ENCODE measurements at regions not wholly inside any gene's neighbourhood (a gene's known extent, or its start where the extent isn't known, plus 50 kb on each side); places are given as distances from the start of the nearest gene placed in this dataset.

DNA sequence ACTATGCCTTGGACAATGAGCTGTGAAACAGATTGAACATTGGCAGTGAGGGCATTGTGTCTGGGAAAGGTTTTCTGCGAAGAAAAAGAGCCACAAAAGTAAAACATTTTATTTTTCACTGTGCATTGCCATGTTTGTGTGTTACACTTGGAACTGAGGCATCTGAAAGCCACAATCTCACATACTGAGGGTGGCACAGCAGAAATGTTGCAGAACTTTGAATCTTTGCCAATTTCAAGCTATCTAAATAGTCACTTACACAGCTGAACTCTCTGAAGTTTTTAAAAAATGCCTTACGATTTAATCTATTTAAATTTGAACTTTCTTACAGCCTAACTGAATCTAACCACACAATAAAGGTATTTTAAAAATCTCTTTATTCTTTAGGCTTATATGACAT, 154.1 kb upstream of the GRM7 start:
- ATAC-seq: no peak
- no peaks in the 10 kb centered on the region for H3K27me3 Mint-ChIP-seq
- no peak for DNase-seq
- H3K4me1 Mint-ChIP-seq: no peaks in the 10 kb centered on the region
- no peak overlapping the region for H3K27ac Mint-ChIP-seq
- peaks cover 5 to 30% of the 10 kb centered on the region in 2 donors for H3K9me3 Mint-ChIP-seq
- H3K4me3 Mint-ChIP-seq: no peak overlapping the region

DNA sequence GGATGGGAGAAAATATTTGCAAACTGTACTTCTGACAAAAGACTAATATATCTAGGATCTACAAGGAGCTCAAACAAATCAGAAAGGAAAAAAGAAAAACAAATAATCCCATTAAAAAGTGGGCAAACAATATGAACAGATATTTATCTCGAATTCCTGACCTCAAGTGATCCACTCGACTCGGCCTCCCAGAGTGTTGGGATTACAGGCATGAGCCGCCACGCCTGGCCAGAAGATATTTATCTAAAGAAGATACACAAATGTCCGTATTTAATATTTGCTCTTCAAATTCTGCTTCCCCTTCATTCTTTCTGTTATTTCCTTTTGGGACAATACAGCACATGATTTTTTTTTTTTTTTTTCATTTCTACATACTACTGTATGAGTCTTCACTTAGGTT, 151.7 kb upstream of the GRM7 start:
- H3K27ac Mint-ChIP-seq: no peak overlapping the region
- no peak overlapping the region for H3K4me3 Mint-ChIP-seq
- DNase-seq (no peak), ATAC-seq (no peak)
- H3K27me3 Mint-ChIP-seq: no peaks in the 10 kb centered on the region
- H3K4me1 Mint-ChIP-seq: no peaks in the 10 kb centered on the region
- peaks cover 5 to 12% of the 10 kb centered on the region in 2 donors for H3K9me3 Mint-ChIP-seq

DNA sequence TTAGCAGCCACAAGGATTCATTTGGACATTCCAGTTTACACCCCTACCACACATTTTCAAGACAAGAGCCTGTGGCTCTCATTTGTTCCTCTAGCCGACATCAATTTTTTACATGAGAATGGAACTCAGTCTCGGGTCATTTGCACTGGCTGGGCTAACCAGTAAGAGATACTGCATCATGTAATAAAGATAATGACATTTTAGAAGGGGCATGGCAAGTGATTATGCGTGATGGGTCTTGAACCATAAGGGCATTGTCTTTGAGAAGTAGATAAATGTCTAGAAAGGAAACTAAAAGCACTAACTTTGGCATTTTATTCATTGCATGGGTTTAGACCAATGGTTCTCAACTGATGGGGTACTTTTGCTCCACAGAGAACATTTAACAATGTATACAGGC, 146.0 kb upstream of the GRM7 start:
- peaks cover 0 to 6% of the 10 kb centered on the region in 2 donors for H3K9me3 Mint-ChIP-seq
- H3K4me3 Mint-ChIP-seq: no peak overlapping the region
- DNase-seq: no peak
- H3K4me1 Mint-ChIP-seq: no peaks in the 10 kb centered on the region
- no peaks in the 10 kb centered on the region for H3K27me3 Mint-ChIP-seq
- no peak for ATAC-seq
- H3K27ac Mint-ChIP-seq: no peak overlapping the region

DNA sequence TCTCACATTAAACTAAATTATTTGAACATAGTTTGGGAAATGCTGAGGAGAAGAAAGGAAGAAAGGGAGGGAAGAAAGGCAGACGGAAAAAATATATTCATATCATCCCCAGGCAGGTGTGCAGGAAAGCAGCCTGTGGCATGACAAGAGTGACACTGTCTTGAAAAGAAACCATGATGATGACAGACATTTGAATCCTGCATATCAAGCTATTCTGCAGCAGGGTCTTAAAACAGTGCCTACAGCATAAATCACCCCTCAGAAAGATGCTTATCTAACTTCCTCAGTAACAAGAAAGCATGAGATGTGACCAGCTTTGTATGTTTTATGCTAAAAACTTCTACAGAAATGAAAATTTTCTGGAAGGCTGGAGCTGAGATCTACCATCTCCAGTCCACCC, 144.5 kb upstream of the GRM7 start:
- Mint-ChIP-seq H3K9me3 (peaks cover 0 to 6% of the 10 kb centered on the region in 2 donors), H3K4me3 (no peak overlapping the region), H3K27ac (no peak overlapping the region), H3K4me1 (no peaks in the 10 kb centered on the region), H3K27me3 (no peaks in the 10 kb centered on the region)
- DNase-seq (no peak), ATAC-seq (no peak)

DNA sequence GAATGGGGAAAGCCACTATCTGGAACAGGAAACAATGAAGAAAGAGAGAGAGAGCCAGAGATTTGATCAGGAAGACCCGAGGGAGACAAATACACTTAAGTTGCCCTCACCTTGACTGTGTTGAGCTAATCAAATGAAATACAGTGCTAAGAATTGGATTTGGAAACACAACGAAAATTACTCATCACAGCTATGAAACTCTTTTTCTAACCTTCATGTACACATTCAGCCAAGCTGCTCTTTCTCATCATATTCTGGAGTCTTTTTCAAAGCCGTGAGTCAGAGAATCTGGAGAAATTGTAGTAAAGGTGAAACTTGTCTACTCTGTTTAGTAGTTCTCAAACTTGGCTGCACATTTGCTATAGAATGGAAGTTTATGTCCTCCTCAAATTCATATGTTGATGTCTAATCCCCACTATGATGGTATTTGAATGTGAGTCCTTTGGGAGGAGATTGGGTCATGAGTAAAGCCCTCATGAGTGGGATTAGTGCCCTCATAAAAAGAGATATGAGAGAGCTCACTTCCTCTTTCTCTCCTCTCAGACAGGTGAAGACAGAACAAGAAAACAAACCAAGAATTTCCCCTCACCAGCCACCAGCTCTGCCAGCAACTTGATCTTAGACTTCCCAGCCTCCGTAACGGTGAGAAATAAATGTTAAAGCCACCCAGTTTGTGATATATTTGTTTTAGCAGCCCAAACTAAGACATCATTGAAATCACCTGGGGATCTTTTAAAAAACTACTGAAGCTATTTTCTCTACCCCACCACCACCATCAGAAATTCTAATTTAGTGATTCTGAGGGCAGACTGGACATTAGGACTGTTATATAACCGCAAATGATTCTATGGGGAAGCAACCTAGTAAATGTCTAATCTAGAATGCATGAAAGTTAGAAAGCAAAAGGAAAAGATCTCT, 143.6 kb upstream of the GRM7 start:
- Mint-ChIP-seq H3K9me3 (peaks cover 0 to 6% of the 10 kb centered on the region in 2 donors), H3K4me1 (no peaks in the 10 kb centered on the region), H3K27ac (no peak overlapping the region), H3K4me3 (no peak overlapping the region), H3K27me3 (no peaks in the 10 kb centered on the region)
- ATAC-seq (no peak), DNase-seq (no peak)

DNA sequence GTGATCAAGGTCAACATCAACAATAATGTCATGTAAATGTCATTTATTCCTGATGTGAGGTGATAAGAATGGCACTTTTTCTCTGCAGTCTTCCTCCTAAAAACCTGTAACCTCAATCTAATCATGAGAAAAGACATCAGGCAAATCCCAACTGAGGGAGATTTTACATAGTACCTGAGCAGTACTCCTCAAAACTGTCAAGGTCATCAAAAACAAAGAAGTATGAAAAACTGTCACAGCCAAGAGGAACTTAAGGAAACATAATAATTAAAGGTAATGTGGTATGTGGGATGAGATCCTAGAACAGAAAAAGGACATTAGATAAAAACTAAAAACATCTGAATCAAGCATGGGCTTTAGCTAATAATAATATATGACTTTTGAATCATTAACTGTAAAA, 140.9 kb upstream of the GRM7 start:
- ATAC-seq (no peak), DNase-seq (no peak)
- Mint-ChIP-seq H3K4me1 (no peaks in the 10 kb centered on the region), H3K4me3 (no peak overlapping the region), H3K27ac (no peak overlapping the region), H3K27me3 (no peaks in the 10 kb centered on the region), H3K9me3 (peaks cover 0 to 6% of the 10 kb centered on the region in 2 donors)

DNA sequence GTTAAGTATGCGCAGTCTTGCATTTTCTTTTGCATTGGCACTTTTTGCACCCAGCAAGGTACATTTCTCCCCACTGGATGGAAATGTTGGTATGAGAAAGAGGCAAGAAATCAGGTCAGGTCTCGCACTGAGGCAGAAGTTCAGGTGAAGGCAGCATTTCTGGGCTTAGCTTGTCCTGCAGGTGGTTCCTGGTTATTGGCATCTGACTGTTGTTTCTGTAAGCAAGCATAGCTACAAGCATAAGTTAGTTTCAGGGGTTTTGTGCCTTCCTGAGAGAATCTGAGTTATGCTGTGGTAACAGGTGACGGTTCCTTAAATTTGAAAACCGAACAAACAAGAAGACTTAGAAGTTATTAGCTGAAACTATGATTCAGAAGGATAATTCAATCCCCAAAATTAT, 139.4 kb upstream of the GRM7 start:
- Mint-ChIP-seq H3K9me3 (peaks cover 0 to 6% of the 10 kb centered on the region in 2 donors), H3K27ac (no peak overlapping the region), H3K4me3 (no peak overlapping the region), H3K4me1 (no peaks in the 10 kb centered on the region), H3K27me3 (no peaks in the 10 kb centered on the region)
- ATAC-seq (no peak), DNase-seq (no peak)

DNA sequence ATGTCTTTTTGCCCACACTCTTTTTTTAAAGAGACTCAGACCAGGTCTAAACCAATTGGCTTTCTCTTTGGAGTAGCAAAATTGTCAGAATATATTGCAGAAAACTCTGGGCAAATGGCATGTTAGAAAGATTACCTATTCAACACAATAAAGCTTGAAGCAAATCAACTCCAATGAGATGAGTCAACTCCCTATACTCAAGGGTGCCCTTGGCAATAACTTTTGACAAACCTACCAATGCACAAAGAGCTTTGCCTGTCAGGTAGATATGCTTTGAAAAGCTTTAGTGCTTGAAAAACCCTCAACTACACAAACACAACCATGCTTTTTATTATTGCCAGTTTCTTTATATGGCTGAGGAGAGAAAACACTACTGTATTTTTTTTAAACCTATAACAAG, 137.7 kb upstream of the GRM7 start:
- Mint-ChIP-seq H3K27ac (no peak overlapping the region), H3K9me3 (no peaks in the 10 kb centered on the region), H3K4me1 (no peaks in the 10 kb centered on the region), H3K27me3 (no peaks in the 10 kb centered on the region), H3K4me3 (no peak overlapping the region)
- DNase-seq: no peak
- no peak for ATAC-seq

DNA sequence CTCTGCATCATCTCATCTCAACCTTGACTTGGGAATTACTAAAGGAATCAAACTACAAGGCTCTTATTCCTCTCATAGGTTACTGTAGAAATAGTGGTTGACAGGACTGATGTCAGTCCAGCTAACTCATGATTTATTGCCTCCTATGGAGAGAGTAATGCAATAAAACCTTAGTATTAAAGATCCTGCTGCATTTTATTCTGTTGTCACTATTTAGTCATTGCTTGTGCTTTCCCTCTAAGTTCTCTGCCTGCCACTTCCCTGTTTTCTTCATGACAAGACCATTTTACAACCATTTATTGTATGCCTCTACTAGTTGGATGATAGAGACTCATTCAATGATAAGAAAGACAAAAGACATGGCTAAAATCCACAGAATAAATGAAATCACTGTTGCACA, 134.1 kb upstream of the GRM7 start:
- no peak overlapping the region for H3K27ac Mint-ChIP-seq
- H3K27me3 Mint-ChIP-seq: no peaks in the 10 kb centered on the region
- H3K9me3 Mint-ChIP-seq: peaks cover 0 to 11% of the 10 kb centered on the region in 2 donors
- ATAC-seq (no peak), DNase-seq (no peak)
- no peak overlapping the region for H3K4me3 Mint-ChIP-seq
- no peaks in the 10 kb centered on the region for H3K4me1 Mint-ChIP-seq

DNA sequence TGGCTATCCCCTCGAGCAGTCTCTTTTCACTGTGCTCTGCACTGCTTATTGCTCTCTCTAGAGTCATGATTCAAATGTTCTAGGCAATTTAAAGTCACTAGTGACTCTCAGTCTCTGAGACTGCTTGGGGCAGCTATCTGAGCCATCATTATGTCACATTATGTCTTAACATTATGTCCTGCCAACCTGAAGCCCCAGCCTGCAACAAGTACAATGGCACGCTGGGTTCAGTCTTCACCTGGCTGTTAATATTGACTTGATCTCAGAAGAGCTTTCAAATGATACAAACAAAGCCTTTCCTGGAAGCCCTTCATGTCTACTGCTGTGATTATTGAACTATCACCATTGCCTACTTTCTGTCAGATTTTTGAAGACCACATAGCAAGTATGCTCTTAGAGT, 128.1 kb upstream of the GRM7 start:
- H3K27me3 Mint-ChIP-seq: no peaks in the 10 kb centered on the region
- ATAC-seq: no peak
- H3K9me3 Mint-ChIP-seq: peaks cover 0 to 11% of the 10 kb centered on the region in 2 donors
- no peak overlapping the region for H3K27ac Mint-ChIP-seq
- no peaks in the 10 kb centered on the region for H3K4me1 Mint-ChIP-seq
- DNase-seq: no peak
- H3K4me3 Mint-ChIP-seq: no peak overlapping the region

DNA sequence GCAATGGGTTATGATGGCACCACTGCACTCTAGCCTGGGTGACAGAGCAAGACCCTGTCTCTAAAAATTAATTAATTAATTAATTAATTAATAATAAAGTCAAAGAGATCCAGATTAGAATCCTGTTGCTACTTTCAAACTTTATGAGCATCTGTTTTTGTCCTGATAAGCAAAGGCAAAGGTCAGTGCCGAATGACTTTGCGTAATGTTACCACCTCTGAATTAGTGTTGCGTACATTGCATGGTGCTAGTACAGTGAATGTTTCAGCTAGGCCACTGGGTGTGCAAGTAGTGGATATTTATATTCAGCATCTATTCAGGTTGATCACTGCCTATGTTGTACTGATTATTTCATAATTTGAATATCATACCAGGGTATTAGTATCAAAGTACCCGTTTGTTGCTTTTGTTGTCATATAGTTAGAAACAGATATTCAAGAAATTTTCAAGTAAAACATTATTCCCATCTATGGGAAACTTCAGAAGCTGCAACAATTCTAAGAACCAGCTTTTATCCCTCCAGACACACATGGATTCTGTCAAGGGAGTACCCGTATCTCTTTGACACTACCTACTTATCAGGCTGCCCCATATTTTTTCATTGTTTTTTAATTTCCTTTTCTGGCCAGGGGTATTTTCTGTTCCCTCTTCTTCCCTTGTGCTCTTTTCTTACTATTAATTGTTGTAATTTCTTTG, 127.1 kb upstream of the GRM7 start:
- no peaks in the 10 kb centered on the region for H3K27me3 Mint-ChIP-seq
- no peaks in the 10 kb centered on the region for H3K4me1 Mint-ChIP-seq
- peaks cover 0 to 11% of the 10 kb centered on the region in 2 donors for H3K9me3 Mint-ChIP-seq
- no peak overlapping the region for H3K27ac Mint-ChIP-seq
- no peak for DNase-seq
- ATAC-seq: no peak
- no peak overlapping the region for H3K4me3 Mint-ChIP-seq

DNA sequence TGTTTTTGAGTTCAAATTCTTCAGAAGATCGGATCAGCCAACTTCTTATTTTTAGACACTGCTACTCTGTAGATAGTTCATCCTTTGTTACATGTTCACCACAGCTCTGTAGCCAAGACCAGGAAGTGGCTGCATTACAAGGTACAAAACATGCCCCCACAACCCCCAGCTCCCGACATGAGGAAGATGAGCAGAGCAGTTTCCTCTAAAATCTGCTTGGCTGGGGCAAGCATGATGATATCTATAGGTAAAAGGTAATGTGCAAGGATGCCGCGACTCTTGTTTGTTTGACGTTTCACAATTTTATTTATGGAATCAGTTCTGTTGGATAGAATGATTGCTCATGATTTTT, 126.5 kb upstream of the GRM7 start:
- ATAC-seq (no peak), DNase-seq (no peak)
- H3K4me3 Mint-ChIP-seq: no peak overlapping the region
- H3K27ac Mint-ChIP-seq: no peak overlapping the region
- no peaks in the 10 kb centered on the region for H3K4me1 Mint-ChIP-seq
- peaks cover 0 to 13% of the 10 kb centered on the region in 2 donors for H3K9me3 Mint-ChIP-seq
- no peaks in the 10 kb centered on the region for H3K27me3 Mint-ChIP-seq

DNA sequence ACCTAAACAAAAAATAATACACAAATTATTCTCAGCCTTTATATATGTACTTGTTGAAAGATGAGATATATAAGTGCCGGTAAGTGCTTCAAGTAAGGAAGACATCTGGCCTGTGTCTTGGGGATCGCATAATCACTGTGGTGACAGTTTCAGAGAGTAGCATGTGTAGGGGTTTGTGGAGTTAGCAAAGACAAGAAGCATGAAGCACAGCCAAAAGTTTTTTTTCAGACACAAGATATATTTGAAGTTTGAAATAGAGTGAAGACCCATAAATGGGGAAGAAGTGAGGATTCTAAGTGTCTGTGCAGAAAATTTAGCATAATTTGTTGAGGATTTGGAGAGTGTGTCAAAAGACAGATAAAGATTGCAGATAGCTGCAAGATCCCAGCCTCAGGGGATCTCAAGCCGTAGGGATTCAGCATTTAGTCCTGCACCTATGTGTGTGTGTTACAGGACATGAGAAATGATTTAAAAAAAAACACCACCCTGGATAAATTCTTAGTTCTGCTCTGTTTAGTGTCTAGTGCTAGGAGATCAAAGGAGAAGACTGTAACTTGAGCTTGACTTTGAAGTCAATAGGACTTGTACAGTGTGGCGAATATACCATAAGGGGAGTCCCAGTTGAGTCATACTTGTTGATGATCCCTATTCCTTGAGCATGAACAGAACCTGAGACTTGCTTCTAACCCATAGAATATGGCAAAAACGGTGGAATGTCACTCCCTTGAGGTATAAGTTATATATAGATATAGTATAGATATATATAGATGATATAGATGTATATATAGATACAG, 123.9 kb upstream of the GRM7 start:
- H3K4me1 Mint-ChIP-seq: no peaks in the 10 kb centered on the region
- ATAC-seq (no peak), DNase-seq (no peak)
- H3K27ac Mint-ChIP-seq: no peak overlapping the region
- H3K27me3 Mint-ChIP-seq: no peaks in the 10 kb centered on the region
- peaks cover 0 to 5% of the 10 kb centered on the region in 2 donors for H3K9me3 Mint-ChIP-seq
- no peak overlapping the region for H3K4me3 Mint-ChIP-seq

DNA sequence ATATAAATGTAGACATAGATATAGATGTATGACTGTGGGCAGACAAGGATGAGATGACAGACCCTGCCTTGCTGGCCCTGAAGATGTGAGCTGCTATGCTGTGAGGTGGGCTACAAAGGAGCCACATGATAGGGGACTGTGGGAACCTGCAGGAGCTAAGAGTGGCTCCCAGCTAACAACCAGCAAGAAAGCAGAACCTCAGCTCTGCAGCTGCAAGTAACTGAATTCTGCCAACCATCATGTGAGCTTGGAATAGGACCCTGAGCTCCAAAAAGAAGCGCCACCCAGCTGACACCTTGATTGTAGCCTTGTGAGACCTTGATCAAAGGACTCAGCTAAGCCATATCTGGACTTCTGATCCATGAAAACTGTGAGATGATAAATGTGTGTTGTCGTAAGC, 123.3 kb upstream of the GRM7 start:
- Mint-ChIP-seq H3K4me3 (no peak overlapping the region), H3K9me3 (peaks cover 0 to 10% of the 10 kb centered on the region in 2 donors), H3K4me1 (no peaks in the 10 kb centered on the region), H3K27ac (no peak overlapping the region), H3K27me3 (no peaks in the 10 kb centered on the region)
- no peak for ATAC-seq
- no peak for DNase-seq

DNA sequence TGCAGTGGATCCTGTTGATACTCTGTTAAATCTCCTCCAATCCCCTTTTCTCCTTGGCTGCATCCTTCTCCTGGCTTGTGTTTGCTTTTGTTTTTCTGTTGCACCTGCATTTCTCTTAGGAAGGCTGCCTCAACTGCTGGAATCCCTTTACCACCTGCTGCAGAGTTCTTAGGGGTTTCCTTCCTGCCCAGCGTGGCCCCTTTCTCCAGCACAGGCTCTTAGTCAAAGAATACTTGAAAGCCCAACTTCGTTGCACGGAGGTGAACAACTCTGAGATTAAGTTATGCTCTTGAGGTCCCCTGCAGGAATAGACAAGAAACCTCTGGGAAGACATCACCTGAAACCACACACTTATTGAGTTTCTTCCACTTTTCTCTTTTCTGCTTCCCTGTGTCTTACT, 121.6 kb upstream of the GRM7 start:
- no peak overlapping the region for H3K27ac Mint-ChIP-seq
- H3K4me1 Mint-ChIP-seq: no peaks in the 10 kb centered on the region
- H3K4me3 Mint-ChIP-seq: no peak overlapping the region

More for the DNA sequence above, 121.6 kb upstream of the GRM7 start:
- ATAC-seq: no peak
- H3K27me3 Mint-ChIP-seq: no peaks in the 10 kb centered on the region
- no peak for DNase-seq
- peaks cover 0 to 14% of the 10 kb centered on the region in 2 donors for H3K9me3 Mint-ChIP-seq
